K562 (cell line): ENCODE measurements at regions not wholly inside any gene's neighbourhood (a gene's known extent, or its start where the extent isn't known, plus 50 kb on each side); places are given as distances from the start of the nearest gene placed in this dataset.

Experiments used
- ARNT ChIP-seq, 2 experiments: fragments of 450-650 bp; IDR thresholded peaks; 2 replicates each; pipeline ENCODE4 v1.6.1; 2016; ENCODE audit warnings: mild to moderate bottlenecking in 1 of 2
- BRF2 ChIP-seq: IDR thresholded peaks from 3 replicates; pipeline ENCODE4 v1.6.1; 2011; ENCODE audit warnings: borderline replicate concordance, mild to moderate bottlenecking; ENCODE audit not compliant: insufficient read length, insufficient read depth
- CTCF ChIP-seq, 3 experiments: IDR thresholded peaks in 2 of 3; conservative IDR thresholded peaks in 1 of 3; 2 replicates each; pipeline ENCODE4 v1.5.1; 2011 to 2012; ENCODE audit warnings: low read length in 3 of 3, mild to moderate bottlenecking in 3 of 3, control low read depth in 2 of 3, improper control_type of control experiment in 1 of 3, inconsistent platforms in 1 of 3, low read depth in 1 of 3, mixed read lengths in 1 of 3, moderate library complexity in 1 of 3; ENCODE audit not compliant: insufficient read depth in 2 of 3
- IRF2 ChIP-seq: sonication (generic); formaldehyde crosslinking; IDR thresholded peaks from 2 replicates; pipeline ENCODE4 v1.8.1; 2022; ENCODE audit warnings: mild to moderate bottlenecking, missing genetic modification reagents
- MXI1 ChIP-seq: IDR thresholded peaks from 2 replicates; pipeline ENCODE4 v1.6.1; 2011; ENCODE audit warnings: low read depth, mild to moderate bottlenecking, improper control_type of control experiment, low read length
- POLR2A ChIP-seq: fragments of 450-650 bp; conservative IDR thresholded peaks from 2 replicates; pipeline ENCODE4 v1.6.1; 2016
- POLR2AphosphoS5 ChIP-seq: IDR thresholded peaks from 2 replicates; pipeline ENCODE4 v1.6.1; 2011; ENCODE audit warnings: mild to moderate bottlenecking, low read depth, low read length, moderate library complexity; ENCODE audit not compliant: control insufficient read depth, insufficient read depth
- RFX1 ChIP-seq: fragments of 450-650 bp; IDR thresholded peaks from 2 replicates; pipeline ENCODE4 v1.6.1; 2016; ENCODE audit warnings: mild to moderate bottlenecking, moderate library complexity
- SMC3 ChIP-seq: conservative IDR thresholded peaks from 2 replicates; pipeline ENCODE4 v1.6.1; 2011; ENCODE audit warnings: low read depth, low read length, improper control_type of control experiment; ENCODE audit not compliant: insufficient read depth
- SRF ChIP-seq, 2 experiments: fragments of 250-450, 450-650 bp in 1 of 2; sonication (Bioruptor Pico) in 1 of 2; sonication (generic) in 1 of 2; formaldehyde crosslinking; IDR thresholded peaks; 2 replicates each; pipeline versions ENCODE4 v1.5.0 to v1.5.1; 2020 to 2022; ENCODE audit warnings: mild to moderate bottlenecking in 1 of 2, missing genetic modification reagents in 1 of 2
- U2AF2 ChIP-seq: fragments of 200-400 bp; formaldehyde crosslinking; optimal IDR thresholded peaks from 2 replicates; pipeline ENCODE3; 2017; ENCODE audit warnings: low read depth, mild to moderate bottlenecking, low read length
- ZBTB1 ChIP-seq: sonication (generic); formaldehyde crosslinking; IDR thresholded peaks from 2 replicates; pipeline ENCODE4 v1.8.1; 2023; ENCODE audit warnings: missing genetic modification reagents, low read depth, mild to moderate bottlenecking, borderline replicate concordance
- ZKSCAN8 ChIP-seq: fragments of 200-800 bp; sonication (Bioruptor generic); IDR thresholded peaks from 2 replicates; pipeline ENCODE4 v1.6.1; 2016; ENCODE audit warnings: missing genetic modification characterization, missing compliant biosample characterization
- ZNF318 ChIP-seq, 2 experiments: fragments of 450-650 bp; IDR thresholded peaks; 2 replicates each; pipeline ENCODE4 v1.6.1; 2016; ENCODE audit warnings: mild to moderate bottlenecking in 2 of 2, borderline replicate concordance in 1 of 2, low read depth in 1 of 2, moderate library complexity in 1 of 2

DNA sequence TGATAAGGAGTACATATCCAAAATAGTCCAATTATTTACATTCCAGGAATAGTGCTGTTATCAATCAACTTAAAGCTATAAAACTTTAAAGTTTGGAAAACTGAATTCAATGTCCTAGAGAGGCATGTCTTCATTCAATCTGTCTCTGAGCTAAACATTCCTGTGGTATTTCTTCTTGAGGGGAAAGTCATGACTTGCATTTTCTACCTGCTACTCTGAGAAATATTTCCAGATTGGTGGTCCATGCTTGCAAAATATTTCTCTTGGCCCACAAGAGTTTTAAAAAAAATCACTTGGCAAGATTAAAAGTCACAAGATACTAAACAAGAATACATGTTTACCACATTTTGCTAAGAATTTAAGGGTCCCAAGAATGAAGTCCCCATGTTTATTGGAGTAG, 63.6 kb upstream of the HGF start:
- TF ChIP-seq CTCF (IDR thresholded peaks at IDR 0.05 in 2 of 3, conservative IDR thresholded peaks at IDR 0.05 in 1 of 3; ENCODE audit: insufficient read depth in 2 of 3, low read depth in 1 of 3, low read length in 3 of 3), result no peak
- no peak for TF ChIP-seq U2AF2
- TF ChIP-seq ZNF318 (IDR thresholded peaks at IDR 0.05; ENCODE audit: borderline replicate concordance in 1 of 2, low read depth in 1 of 2), result no peak
- TF ChIP-seq IRF2, result no peak
- TF ChIP-seq MXI1, result no peak
- TF ChIP-seq SMC3, result no peak
- TF ChIP-seq ZKSCAN8 (CRISPR knock-in tag), result no peak
- TF ChIP-seq SRF (CRISPR knock-in tag; IDR thresholded peaks at IDR 0.05), result no peak
- TF ChIP-seq ARNT (IDR thresholded peaks at IDR 0.05), result no peak
- TF ChIP-seq BRF2, result no peak
- no peak for TF ChIP-seq RFX1
- no peak for TF ChIP-seq POLR2A
- TF ChIP-seq ZBTB1, result no peak
- TF ChIP-seq POLR2AphosphoS5, result no peak
